Thyroid gland (tissue), 4 donors: ENCODE measurements at regions not wholly inside any gene's neighbourhood (a gene's known extent, or its start where the extent isn't known, plus 50 kb on each side); places are given as distances from the start of the nearest gene placed in this dataset.

Experiments
- DNase-seq, 2 donors: peaks; one replicate each; pipeline ENCODE4 v3.0.0-alpha.2; 2019
- H3K27ac ChIP-seq, 3 donors: fragments of 200-600 bp; sonication (generic); 1 replicate in 2 of 3; 2 replicates in 1 of 3; pipeline ENCODE4 v1.5.1; 2016 to 2019; ENCODE audit warnings: mild to moderate bottlenecking in 1 of 3, moderate library complexity in 1 of 3
- H3K27me3 ChIP-seq: fragments of 200-600 bp; sonication (generic); one replicate; pipeline ENCODE4 v1.5.1; 2019
- H3K36me3 ChIP-seq, 2 donors: fragments of 200-600 bp; sonication (generic); one replicate each; pipeline ENCODE4 v1.5.1; 2016 to 2019
- H3K4me1 ChIP-seq, 2 donors: fragments of 200-600 bp; sonication (generic); one replicate each; pipeline ENCODE4 v1.5.1; 2017 to 2019
- H3K4me3 ChIP-seq, 3 donors: fragments of 200-600 bp; sonication (generic); replicated peaks in 1 of 3; 1 replicate in 2 of 3; 2 replicates in 1 of 3; pipeline ENCODE4 v1.5.1; 2016; ENCODE audit warnings: mild to moderate bottlenecking in 1 of 3
- H3K9me3 ChIP-seq: fragments of 200-600 bp; sonication (generic); one replicate; pipeline ENCODE4 v1.5.1; 2017
- CTCF ChIP-seq, 6 experiments: fragments of 200-600 bp in 3 of 6; fragments of 450-650 bp in 3 of 6; sonication (generic) in 3 of 6; IDR thresholded peaks; one replicate each; pipeline ENCODE4 v1.5.1; 2016 to 2019; ENCODE audit warnings: antibody characterized with exemption in 6 of 6, mild to moderate bottlenecking in 2 of 6, inconsistent platforms in 1 of 6, moderate library complexity in 1 of 6
- POLR2A ChIP-seq, 2 donors: fragments of 450-650 bp; IDR thresholded peaks; one replicate each; pipeline ENCODE4 v1.6.1; 2017; ENCODE audit warnings: antibody characterized with exemption in 2 of 2, mild to moderate bottlenecking in 2 of 2, moderate library complexity in 1 of 2
- WGBS, 2 donors: methylation state at CpG; one replicate each; pipeline ENCODE4 v1.1.5; 2017; 5-methylcytosine and 5-hydroxymethylcytosine counted together
- intact Hi-C: fragments of 100-400 bp; cut with DNase I; formaldehyde crosslinking; loops from one replicate; pipeline ENCODE4 v1.15.1; 2023

GRCh38 chr9:129561594-129562281 is 59.2 kb downstream of the C9orf50 start:
- no peaks in the 10 kb centered on the region for H3K9me3 ChIP-seq
- H3K27me3 ChIP-seq: no peaks in the 10 kb centered on the region
- no peaks in the 10 kb centered on the region for H3K36me3 ChIP-seq
- H3K4me1 ChIP-seq: peaks cover 29 to 46% of the 10 kb centered on the region in 2 donors
- H3K4me3 ChIP-seq: no peak overlapping the region
- H3K27ac ChIP-seq: peak overlapping the region; percentile 31 to 75 (median 61)
- intact Hi-C loops: no loop called here
- peak; percentile 98 for DNase-seq
- TF ChIP-seq CTCF (IDR thresholded peaks at IDR 0.05): peak in 1 of 6 experiments; percentile 23
- TF ChIP-seq POLR2A (IDR thresholded peaks at IDR 0.05): peak in 1 of 2 donors; percentile 57
- WGBS, 2 donors: 24 to 46% methylated on average over 16 to 27 of the region's 28 CpGs

- Histone ChIP-seq H3K36me3 (no peaks in the 10 kb centered on the region), H3K27ac (peak overlapping the region; percentile 31 to 75 (median 61)), H3K4me1 (peaks cover 29 to 48% of the 10 kb centered on the region in 2 donors), H3K4me3 (no peak overlapping the region), H3K9me3 (no peaks in the 10 kb centered on the region), H3K27me3 (no peaks in the 10 kb centered on the region)
- WGBS, 2 donors: 71 to 77% methylated on average over 13 of the region's 13 CpGs
- TF ChIP-seq POLR2A (IDR thresholded peaks at IDR 0.05) (no peak), CTCF (IDR thresholded peaks at IDR 0.05) (no peak)
- DNase-seq: peak; percentile 65 to 78
- intact Hi-C loops: no loop called here
These were observed 60.0 kb downstream of the C9orf50 start for GRCh38 chr9:129560881-129561306.

- Histone ChIP-seq H3K27ac (peak overlapping the region in 1 of 3 donors; percentile 39), H3K4me3 (no peak overlapping the region), H3K27me3 (no peaks in the 10 kb centered on the region), H3K9me3 (no peaks in the 10 kb centered on the region), H3K36me3 (no peaks in the 10 kb centered on the region), H3K4me1 (peaks cover 29 to 48% of the 10 kb centered on the region in 2 donors)
- intact Hi-C loops: no loop called here
- no peak for DNase-seq
- WGBS, 2 donors: 100% methylated on average over 2 to 3 of the region's 4 CpGs
- no peak for TF ChIP-seq POLR2A (IDR thresholded peaks at IDR 0.05)
- no peak for TF ChIP-seq CTCF (IDR thresholded peaks at IDR 0.05)
These were observed 61.4 kb downstream of the C9orf50 start for GRCh38 chr9:129559506-129559881.

- Histone ChIP-seq H3K4me3 (no peak overlapping the region), H3K4me1 (peaks cover 29 to 48% of the 10 kb centered on the region in 2 donors), H3K27me3 (no peaks in the 10 kb centered on the region), H3K36me3 (no peaks in the 10 kb centered on the region), H3K9me3 (no peaks in the 10 kb centered on the region), H3K27ac (peak overlapping the region; percentile 39 to 54 (median 41))
- 59 to 75% methylated on average over 14 to 19 of the region's 21 CpGs for WGBS, 2 donors
- TF ChIP-seq POLR2A (IDR thresholded peaks at IDR 0.05): no peak
- no peak for TF ChIP-seq CTCF (IDR thresholded peaks at IDR 0.05)
- peak; percentile 65 to 73 for DNase-seq
- intact Hi-C loops: no loop called here
These were observed 62.1 kb downstream of the C9orf50 start for GRCh38 chr9:129558551-129559505.
